D721Med (cell line): ENCODE measurements at regions not wholly inside any gene's neighbourhood (a gene's known extent, or its start where the extent isn't known, plus 50 kb on each side); places are given as distances from the start of the nearest gene placed in this dataset.

Source experiments
- DNase-seq: peaks from one replicate; pipeline ENCODE4 v3.0.0; 2011; ENCODE audit warnings: low spot score; ENCODE audit not compliant: insufficient read length
- FAIRE-seq: peaks from 2 replicates; lab custom pipeline; 2011; peaks lifted over from hg19 to GRCh38; lab: Jason Lieb, UNC
- TF ChIP-seq, protein P1 (sequence below): IDR thresholded peaks from 2 replicates; pipeline ENCODE4 v1.5.1; 2012; ENCODE audit warnings: mild to moderate bottlenecking, control low read depth; ENCODE audit not compliant: insufficient read depth; ENCODE audit errors: missing control alignments

- no peak for DNase-seq
- TF ChIP-seq, protein P1, sequence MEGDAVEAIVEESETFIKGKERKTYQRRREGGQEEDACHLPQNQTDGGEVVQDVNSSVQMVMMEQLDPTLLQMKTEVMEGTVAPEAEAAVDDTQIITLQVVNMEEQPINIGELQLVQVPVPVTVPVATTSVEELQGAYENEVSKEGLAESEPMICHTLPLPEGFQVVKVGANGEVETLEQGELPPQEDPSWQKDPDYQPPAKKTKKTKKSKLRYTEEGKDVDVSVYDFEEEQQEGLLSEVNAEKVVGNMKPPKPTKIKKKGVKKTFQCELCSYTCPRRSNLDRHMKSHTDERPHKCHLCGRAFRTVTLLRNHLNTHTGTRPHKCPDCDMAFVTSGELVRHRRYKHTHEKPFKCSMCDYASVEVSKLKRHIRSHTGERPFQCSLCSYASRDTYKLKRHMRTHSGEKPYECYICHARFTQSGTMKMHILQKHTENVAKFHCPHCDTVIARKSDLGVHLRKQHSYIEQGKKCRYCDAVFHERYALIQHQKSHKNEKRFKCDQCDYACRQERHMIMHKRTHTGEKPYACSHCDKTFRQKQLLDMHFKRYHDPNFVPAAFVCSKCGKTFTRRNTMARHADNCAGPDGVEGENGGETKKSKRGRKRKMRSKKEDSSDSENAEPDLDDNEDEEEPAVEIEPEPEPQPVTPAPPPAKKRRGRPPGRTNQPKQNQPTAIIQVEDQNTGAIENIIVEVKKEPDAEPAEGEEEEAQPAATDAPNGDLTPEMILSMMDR: no peak
- no peak for FAIRE-seq
These were observed 611.9 kb upstream of the CCDC54 start for GRCh38 chr3:106765342-106765741.

DNA sequence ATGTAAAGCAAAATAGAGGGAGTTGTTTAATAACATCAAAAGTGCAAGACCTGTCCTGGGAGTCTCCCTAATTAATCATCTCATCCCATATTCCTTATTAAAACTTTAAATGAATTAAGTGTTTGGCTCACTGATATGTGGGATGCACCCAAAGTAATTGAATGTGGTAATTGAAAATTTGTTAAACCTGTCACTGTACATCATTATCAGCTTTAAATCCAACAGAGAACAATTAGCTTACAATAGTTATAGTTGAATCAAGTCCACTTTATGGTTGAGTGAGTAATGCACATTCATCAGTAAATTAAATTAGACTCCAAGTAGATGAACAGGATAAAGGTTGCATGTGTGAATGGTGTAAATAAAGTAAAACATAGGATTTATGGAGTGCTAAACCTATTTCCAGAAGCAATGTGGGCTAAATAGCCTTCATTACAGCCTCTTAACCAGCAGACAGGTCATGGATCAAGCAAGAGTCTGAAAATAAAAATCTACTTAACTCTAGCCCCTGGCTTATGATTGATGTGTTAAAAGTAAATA lies 608.2 kb upstream of the CCDC54 start:
- TF ChIP-seq, protein P1: no peak
- FAIRE-seq (peak; percentile 96), DNase-seq (no peak)

GRCh38 chr3:106773795-106774194 lies 603.4 kb upstream of the CCDC54 start:
- DNase-seq: no peak
- TF ChIP-seq, protein P1: no peak
- FAIRE-seq: no peak

- FAIRE-seq: no peak
- no peak for DNase-seq
- TF ChIP-seq, protein P1: no peak
These were observed 594.0 kb upstream of the CCDC54 start for GRCh38 chr3:106783231-106783630.

DNA sequence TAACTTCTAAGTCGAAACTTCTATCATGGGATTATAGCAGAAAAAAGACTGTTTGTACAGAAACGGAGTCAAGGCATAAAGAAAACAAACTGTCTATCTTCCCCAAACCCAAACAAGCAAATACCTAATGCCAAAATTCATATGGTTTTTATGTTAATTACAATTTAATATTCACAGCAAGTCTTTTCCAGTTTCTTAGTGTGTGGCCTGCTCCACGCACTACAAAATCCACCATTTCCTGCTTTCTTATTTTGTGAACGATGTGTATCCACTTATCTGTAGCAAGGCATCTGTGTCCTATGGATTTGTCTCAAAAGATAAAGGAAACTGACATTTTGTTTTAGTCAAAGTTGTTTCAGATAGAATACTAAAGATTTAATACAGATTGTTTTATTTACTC lies 588.0 kb upstream of the CCDC54 start:
- TF ChIP-seq, protein P1: no peak
- FAIRE-seq (no peak), DNase-seq (no peak)

DNA sequence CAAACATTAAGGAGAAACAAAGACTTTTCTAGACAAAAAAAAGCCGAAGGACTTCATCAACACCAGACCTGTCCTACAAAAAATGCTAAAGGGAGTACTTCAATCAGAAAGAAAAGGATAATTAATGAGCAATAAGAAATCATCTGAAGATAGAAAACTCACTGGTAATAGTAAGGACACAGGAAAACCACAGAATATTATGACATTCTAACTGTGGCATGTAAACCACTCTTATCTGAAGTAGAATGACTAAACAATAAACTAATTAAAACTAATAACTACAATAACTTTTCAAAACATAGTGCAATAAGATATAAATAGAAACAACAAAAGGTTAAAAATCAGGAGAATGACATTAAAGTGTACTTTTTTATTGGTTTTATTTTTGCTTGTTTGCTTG lies 584.5 kb upstream of the CCDC54 start:
- TF ChIP-seq, protein P1: no peak
- FAIRE-seq (no peak), DNase-seq (no peak)

DNA sequence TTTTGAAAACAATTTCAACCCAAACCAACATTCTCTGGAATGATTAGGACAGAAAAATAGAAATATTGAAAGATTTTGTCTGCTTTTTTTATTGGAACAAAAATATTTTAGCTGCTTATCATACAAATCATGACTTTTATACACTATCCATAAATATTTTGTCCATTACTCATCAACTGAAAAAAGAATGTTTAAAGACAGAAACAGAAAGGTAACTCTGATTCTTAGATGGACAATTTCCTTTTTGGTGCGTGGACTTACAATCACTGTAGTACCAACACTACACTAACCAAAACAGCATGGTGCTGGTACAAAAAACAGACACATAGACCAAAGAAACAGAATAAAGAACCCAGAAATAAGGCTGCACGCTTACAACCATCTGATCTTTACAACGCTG lies 582.8 kb upstream of the CCDC54 start:
- FAIRE-seq (no peak), DNase-seq (no peak)
- TF ChIP-seq, protein P1: no peak
